Mammary epithelial cell (primary cell): ENCODE measurements at regions not wholly inside any gene's neighbourhood (a gene's known extent, or its start where the extent isn't known, plus 50 kb on each side); places are given as distances from the start of the nearest gene placed in this dataset.

ENCODE experiments used
- CTCF ChIP-seq, 2 donors: IDR thresholded peaks in 1 of 2; conservative IDR thresholded peaks in 1 of 2; 2 replicates each; pipeline ENCODE4 v1.5.1; 2011 to 2012; ENCODE audit warnings: inconsistent platforms in 2 of 2, low read length in 2 of 2, mild to moderate bottlenecking in 2 of 2, control low read depth in 1 of 2, low read depth in 1 of 2; ENCODE audit not compliant: insufficient read depth in 1 of 2; ENCODE audit errors: extremely low read depth in 1 of 2
- EZH2 ChIP-seq: IDR thresholded peaks from 2 replicates; pipeline ENCODE4 v1.6.1; 2012; ENCODE audit warnings: low read length, inconsistent platforms, borderline replicate concordance

- TF ChIP-seq CTCF (conservative IDR thresholded peaks at IDR 0.05 in 1 of 2, IDR thresholded peaks at IDR 0.05 in 1 of 2; ENCODE audit: extremely low read depth in 1 of 2, insufficient read depth in 1 of 2, low read depth in 1 of 2, low read length in 2 of 2): no peak
- no peak for TF ChIP-seq EZH2
These were observed 194.9 kb downstream of the LRATD1 start for GRCh38 chr2:14827226-14828023.
